ENCODE measurements at regions not wholly inside any gene's neighbourhood (a gene's known extent, or its start where the extent isn't known, plus 50 kb on each side); places are given as distances from the start of the nearest gene placed in this dataset.
"Not testable (repeated sequence)": the region's sequence is repeated elsewhere in the genome, so short reads cannot be mapped to it uniquely, and the experiment has no call there.

GRCh38 chrX:2559124-2559523 lies 58.3 kb upstream of the DHRSX start:
- no peaks in the 10 kb centered on the region for H3K79me2 ChIP-seq (ENCODE audit: insufficient read depth, low read length)
- no peak overlapping the region for H3K4me3 ChIP-seq (ENCODE audit: low read depth in 1 of 2, low read length in 2 of 2)
- no peaks in the 10 kb centered on the region for H3K4me1 ChIP-seq (ENCODE audit: insufficient read depth, low read length)
- no peak overlapping the region for H2AFZ ChIP-seq (ENCODE audit: low read depth, low read length)
- H3K9ac ChIP-seq (ENCODE audit: low read depth, low read length), result no peak overlapping the region
- H3K27me3 ChIP-seq (ENCODE audit: insufficient read depth, low read length, poor library complexity), result no peaks in the 10 kb centered on the region
- H3K27ac ChIP-seq (ENCODE audit: low read length), result no peak overlapping the region
- no peak for TF ChIP-seq CTCF (IDR thresholded peaks at IDR 0.05; ENCODE audit: borderline replicate concordance, extremely low read depth, low read length, poor library complexity, severe bottlenecking)
- no peak for TF ChIP-seq EZH2 (IDR thresholded peaks at IDR 0.05; ENCODE audit: borderline replicate concordance, low read depth, low read length, severe bottlenecking)
- no peaks in the 10 kb centered on the region for H4K20me1 ChIP-seq (ENCODE audit: insufficient read depth, low read length)
- no peaks in the 10 kb centered on the region for H3K9me3 ChIP-seq (ENCODE audit: insufficient read depth, low read length, severe bottlenecking)
- no peak for ATAC-seq (ENCODE audit: insufficient read depth, low read depth)
- H3K36me3 ChIP-seq (ENCODE audit: insufficient read depth, low read length), result no peaks in the 10 kb centered on the region
- no peak for DNase-seq
- H3K4me2 ChIP-seq (ENCODE audit: insufficient read depth, low read length), result no peak overlapping the region

DNA sequence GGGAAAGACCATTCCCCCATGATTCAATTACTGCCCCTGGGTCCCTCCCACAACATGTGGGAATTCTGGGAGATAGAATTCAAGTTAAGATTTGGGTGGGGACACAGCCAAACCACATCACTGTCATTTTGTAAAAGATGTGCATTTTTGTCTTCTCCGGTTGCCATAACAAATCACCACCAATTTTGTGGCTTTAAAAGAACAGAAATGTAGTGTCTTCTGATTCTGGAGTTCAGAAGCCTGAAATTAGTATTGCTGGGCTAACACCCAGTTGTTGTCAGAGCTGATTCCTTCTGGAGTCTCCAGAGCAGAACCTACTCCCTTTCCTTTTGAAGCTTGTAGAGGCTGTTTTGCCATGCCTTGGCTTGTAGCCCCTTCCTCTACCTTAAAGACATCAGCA lies 54.1 kb upstream of the DHRSX start:
- no peaks in the 10 kb centered on the region for H4K20me1 ChIP-seq (ENCODE audit: insufficient read depth, low read length)
- no peak for ATAC-seq (ENCODE audit: insufficient read depth, low read depth)
- no peak overlapping the region for H2AFZ ChIP-seq (ENCODE audit: low read depth, low read length)
- H3K9me3 ChIP-seq (ENCODE audit: insufficient read depth, low read length, severe bottlenecking), result no peaks in the 10 kb centered on the region
- no peaks in the 10 kb centered on the region for H3K36me3 ChIP-seq (ENCODE audit: insufficient read depth, low read length)
- no peaks in the 10 kb centered on the region for H3K27me3 ChIP-seq (ENCODE audit: insufficient read depth, low read length, poor library complexity)
- H3K4me1 ChIP-seq (ENCODE audit: insufficient read depth, low read length), result no peaks in the 10 kb centered on the region
- TF ChIP-seq CTCF (IDR thresholded peaks at IDR 0.05; ENCODE audit: borderline replicate concordance, extremely low read depth, low read length, poor library complexity, severe bottlenecking) (no peak), EZH2 (IDR thresholded peaks at IDR 0.05; ENCODE audit: borderline replicate concordance, low read depth, low read length, severe bottlenecking) (no peak)
- no peak for DNase-seq
- H3K9ac ChIP-seq (ENCODE audit: low read depth, low read length), result no peak overlapping the region
- H3K4me3 ChIP-seq (ENCODE audit: low read depth in 1 of 2, low read length in 2 of 2), result no peak overlapping the region
- no peaks in the 10 kb centered on the region for H3K79me2 ChIP-seq (ENCODE audit: insufficient read depth, low read length)
- H3K27ac ChIP-seq (ENCODE audit: low read length), result no peak overlapping the region
- H3K4me2 ChIP-seq (ENCODE audit: insufficient read depth, low read length), result no peak overlapping the region

GRCh38 chrX:2554066-2554465 lies 53.3 kb upstream of the DHRSX start:
- not testable (repeated sequence) for H3K4me2 ChIP-seq (ENCODE audit: insufficient read depth, low read length); H3K9me3 ChIP-seq (ENCODE audit: insufficient read depth, low read length, severe bottlenecking); ATAC-seq (ENCODE audit: insufficient read depth, low read depth); H3K27ac ChIP-seq (ENCODE audit: low read length); H4K20me1 ChIP-seq (ENCODE audit: insufficient read depth, low read length); H3K36me3 ChIP-seq (ENCODE audit: insufficient read depth, low read length); H3K9ac ChIP-seq (ENCODE audit: low read depth, low read length); H3K4me1 ChIP-seq (ENCODE audit: insufficient read depth, low read length); DNase-seq; H3K4me3 ChIP-seq (ENCODE audit: low read depth in 1 of 2, low read length in 2 of 2); H3K27me3 ChIP-seq (ENCODE audit: insufficient read depth, low read length, poor library complexity); H2AFZ ChIP-seq (ENCODE audit: low read depth, low read length); H3K79me2 ChIP-seq (ENCODE audit: insufficient read depth, low read length)

GRCh38 chrX:2552621-2553201 lies 51.9 kb upstream of the DHRSX start:
- no peak for TF ChIP-seq CTCF (IDR thresholded peaks at IDR 0.05; ENCODE audit: borderline replicate concordance, extremely low read depth, low read length, poor library complexity, severe bottlenecking)
- no peak for TF ChIP-seq EZH2 (IDR thresholded peaks at IDR 0.05; ENCODE audit: borderline replicate concordance, low read depth, low read length, severe bottlenecking)
- H3K79me2 ChIP-seq (ENCODE audit: insufficient read depth, low read length), result no peaks in the 10 kb centered on the region
- ATAC-seq (ENCODE audit: insufficient read depth, low read depth) (no peak), DNase-seq (no peak)
- no peaks in the 10 kb centered on the region for H4K20me1 ChIP-seq (ENCODE audit: insufficient read depth, low read length)
- no peak overlapping the region for H3K27ac ChIP-seq (ENCODE audit: low read length)
- H3K4me1 ChIP-seq (ENCODE audit: insufficient read depth, low read length), result no peaks in the 10 kb centered on the region; the same call in 1 of the 2 replicates
- H3K4me3 ChIP-seq (ENCODE audit: low read depth in 1 of 2, low read length in 2 of 2), result no peak overlapping the region
- H3K4me2 ChIP-seq (ENCODE audit: insufficient read depth, low read length), result no peak overlapping the region
- H3K27me3 ChIP-seq (ENCODE audit: insufficient read depth, low read length, poor library complexity), result no peaks in the 10 kb centered on the region
- H3K9me3 ChIP-seq (ENCODE audit: insufficient read depth, low read length, severe bottlenecking), result no peaks in the 10 kb centered on the region
- H2AFZ ChIP-seq (ENCODE audit: low read depth, low read length), result no peak overlapping the region
- H3K9ac ChIP-seq (ENCODE audit: low read depth, low read length), result no peak overlapping the region
- no peaks in the 10 kb centered on the region for H3K36me3 ChIP-seq (ENCODE audit: insufficient read depth, low read length)
